Mucosa of gallbladder (tissue), 1 donor: ENCODE measurements at regions not wholly inside any gene's neighbourhood (a gene's known extent, or its start where the extent isn't known, plus 50 kb on each side); places are given as distances from the start of the nearest gene placed in this dataset.

Source experiments
- DNase-seq: peaks from one replicate; pipeline ENCODE4 v3.0.0-alpha.2; 2020; ENCODE audit warnings: low spot score
- donor health status: DM: no; HTN: no; CAD: no.

- no peak for DNase-seq
Observed at GRCh38 chr17:6213859-6214258, 143.7 kb downstream of the WSCD1 start.

GRCh38 chr17:6212766-6213165 lies 142.6 kb downstream of the WSCD1 start:
- no peak for DNase-seq

DNA sequence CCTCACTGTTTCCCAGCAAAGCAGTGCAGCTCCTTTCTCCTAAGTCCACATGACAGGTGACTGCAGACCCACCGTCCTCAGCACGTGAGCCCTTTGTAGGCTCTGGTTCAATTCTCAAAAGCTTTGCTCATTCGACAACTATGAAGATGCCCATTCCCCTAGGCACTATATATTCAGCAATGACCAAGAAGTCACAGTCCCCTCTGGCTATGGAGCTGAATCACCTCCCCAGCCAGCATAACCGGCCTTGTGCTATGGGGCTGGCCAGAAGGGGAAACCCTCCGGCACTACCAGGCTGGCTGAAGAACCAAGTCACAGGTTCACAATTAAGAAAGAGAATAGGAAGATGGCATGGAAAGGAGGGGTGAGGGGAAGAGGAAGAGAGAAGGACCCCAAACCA lies 139.7 kb downstream of the WSCD1 start:
- DNase-seq, result no peak

- DNase-seq, result no peak
Observed at GRCh38 chr17:6208608-6209180, 138.5 kb downstream of the WSCD1 start.

- no peak for DNase-seq
Observed at GRCh38 chr17:6205525-6205924, 135.3 kb downstream of the WSCD1 start.

DNA sequence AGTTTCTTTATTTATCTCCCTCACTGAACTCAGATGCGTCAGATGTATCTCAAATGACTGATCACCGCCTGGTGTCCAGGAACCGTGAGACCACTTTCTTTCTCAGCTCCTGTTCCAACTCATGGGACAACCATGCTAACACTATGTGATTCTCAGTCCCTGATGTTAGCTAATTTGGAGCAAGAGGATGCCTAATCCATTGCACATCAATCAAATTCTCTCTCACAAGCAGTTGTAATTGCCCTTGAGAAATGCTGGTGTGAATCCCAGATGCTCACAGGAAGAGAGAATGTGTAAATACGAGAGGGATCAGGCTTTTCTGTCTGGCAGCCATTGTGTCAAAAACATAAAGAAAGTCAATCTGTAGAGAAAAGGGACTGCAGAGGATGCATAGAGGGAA lies 134.9 kb downstream of the WSCD1 start:
- DNase-seq, result no peak

- DNase-seq, result no peak
Observed at GRCh38 chr17:6204203-6204722, 134.1 kb downstream of the WSCD1 start.

DNA sequence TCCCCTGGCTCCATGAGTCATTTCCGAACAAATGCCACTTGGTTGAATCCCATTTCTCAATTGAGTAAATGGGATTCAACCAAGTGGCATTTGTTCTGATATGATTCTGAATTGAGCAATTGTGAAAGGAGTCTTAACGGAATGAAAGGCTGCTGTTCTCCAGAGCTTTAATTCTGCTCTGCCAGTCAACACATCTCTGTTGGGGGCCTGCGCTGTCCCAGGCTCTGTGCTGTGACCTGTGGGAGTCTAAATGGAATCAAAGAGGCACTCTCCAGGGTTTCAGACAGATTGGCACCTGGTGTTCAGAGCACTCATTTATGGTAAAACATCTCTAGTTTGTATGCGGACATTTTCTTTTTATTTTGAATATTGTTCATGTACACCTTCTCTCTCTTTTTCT lies 126.2 kb downstream of the WSCD1 start:
- no peak for DNase-seq

GRCh38 chr17:6195123-6195522 lies 124.9 kb downstream of the WSCD1 start:
- DNase-seq, result no peak

DNA sequence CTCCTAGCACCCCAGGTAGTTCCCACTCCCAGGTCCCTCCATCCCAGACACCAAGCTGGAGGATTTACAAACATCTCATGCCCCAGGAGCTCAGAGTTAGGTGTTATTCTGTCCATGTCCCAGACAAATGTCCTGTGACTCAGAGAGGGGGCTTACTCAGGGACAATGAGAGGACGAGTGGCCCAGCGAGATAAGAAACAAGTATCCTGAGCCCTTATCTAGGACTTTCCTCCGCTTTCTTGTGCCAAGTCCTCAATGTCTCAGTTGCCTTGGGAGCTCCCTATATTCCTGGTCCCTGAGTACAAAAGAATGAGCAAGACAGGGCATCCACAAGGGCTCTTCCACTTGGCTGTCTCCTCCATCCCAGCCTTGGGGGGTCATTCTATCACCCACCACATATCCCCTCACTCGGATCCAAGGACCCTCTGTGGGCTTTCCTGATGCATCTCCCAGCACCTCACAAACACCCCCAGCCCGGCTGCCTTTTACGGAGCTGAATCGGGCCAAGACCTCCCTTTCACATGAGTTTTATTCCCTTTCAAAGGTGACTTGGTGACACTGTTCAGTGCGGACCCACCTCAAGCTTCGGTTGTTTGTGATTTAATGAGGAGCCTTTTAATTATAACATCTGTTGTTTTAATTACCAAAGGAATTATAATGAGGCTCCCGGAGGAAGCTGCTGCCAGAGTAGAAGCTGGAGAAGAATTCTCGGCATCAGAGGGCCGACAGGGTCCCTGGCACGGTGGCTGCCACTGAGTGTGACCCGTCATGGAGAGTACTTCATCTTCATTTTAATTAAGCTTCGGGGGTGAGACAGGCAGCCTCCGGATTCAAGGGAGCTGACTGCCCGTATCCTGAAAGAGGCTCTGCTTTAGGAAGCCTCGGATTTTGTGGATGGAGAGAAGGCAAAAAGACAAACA lies 121.5 kb downstream of the WSCD1 start:
- DNase-seq, result no peak

DNA sequence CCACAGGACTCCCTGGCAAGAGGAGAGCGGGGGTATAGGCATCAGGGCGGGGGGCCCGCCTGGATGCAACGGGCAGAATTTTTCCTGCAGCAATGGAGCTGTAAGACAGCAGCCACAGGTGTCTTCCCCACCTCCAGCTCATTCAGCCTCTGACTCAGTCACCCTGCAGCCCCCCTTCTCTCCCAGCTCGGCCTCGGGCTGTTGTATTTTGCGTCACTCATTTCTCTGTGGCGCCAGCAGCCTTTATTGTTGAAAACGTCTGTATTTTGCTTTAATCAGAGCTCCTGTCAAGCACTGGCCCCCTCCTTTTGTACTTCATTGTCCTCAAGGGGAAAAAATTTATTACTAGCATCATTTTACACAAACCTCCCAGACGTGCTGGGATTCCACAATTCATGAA lies 117.7 kb downstream of the WSCD1 start:
- no peak for DNase-seq

GRCh38 chr17:6186998-6187397 lies 116.8 kb downstream of the WSCD1 start:
- DNase-seq, result no peak

DNA sequence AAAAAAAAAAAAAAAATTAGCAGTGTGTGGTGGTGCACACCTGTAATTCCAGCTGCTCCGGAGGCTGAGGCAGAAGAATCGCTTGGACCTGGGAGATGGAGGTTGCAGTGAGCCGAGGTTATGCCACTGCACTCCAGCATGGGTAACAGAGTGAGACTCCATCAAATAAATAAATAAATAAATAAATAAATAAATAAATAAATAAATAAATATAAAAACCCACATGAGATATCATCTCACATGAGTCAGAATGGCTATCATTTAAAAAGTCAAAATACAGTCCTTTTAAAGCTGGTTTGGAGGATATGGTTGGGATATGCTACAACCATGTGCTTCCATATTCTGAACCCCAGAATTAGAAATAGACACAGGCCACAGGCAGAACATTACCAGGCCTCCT lies 114.3 kb downstream of the WSCD1 start:
- no peak for DNase-seq

- DNase-seq, result no peak
Observed at GRCh38 chr17:6179017-6179416, 108.8 kb downstream of the WSCD1 start.

DNA sequence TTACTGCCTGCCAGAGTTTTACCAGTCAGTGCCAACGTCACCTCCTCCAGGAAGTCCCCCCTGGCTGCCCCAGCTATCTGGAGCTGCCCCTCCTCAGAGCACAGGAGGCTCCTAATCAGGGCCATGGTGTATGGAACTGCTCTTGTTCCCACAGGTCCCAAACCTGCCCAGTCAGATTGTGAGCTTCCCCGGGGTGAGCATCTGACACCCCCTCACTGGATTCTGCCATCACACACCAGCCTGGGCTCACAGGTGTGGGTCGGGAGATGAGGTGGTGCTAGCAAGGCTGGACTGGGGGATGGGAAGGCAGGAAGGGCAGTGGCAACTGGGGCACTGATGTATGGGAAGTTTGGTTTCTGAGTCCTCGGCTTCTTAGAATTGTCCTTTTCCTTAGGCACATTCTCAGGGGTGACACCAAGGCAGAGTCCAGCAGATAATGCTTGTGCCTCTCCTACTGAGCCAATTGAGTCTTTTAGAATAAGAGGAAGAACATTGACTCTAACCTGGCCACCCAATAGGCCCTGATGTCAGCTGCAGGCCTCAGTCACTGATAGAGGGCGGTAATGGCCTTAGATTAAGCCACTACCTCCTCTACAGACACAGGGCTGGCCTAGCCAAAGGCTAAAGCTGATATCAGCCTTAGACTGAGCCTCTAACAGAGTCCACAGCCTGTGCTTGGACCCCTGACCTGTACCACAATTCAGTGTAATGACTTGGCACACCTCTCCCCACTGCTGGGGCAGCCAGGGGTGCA lies 107.9 kb downstream of the WSCD1 start:
- DNase-seq, result no peak
